ENCODE measurements at regions not wholly inside any gene's neighbourhood (a gene's known extent, or its start where the extent isn't known, plus 50 kb on each side); places are given as distances from the start of the nearest gene placed in this dataset.

GRCh38 chr4:54484383-54484782 lies 173.4 kb upstream of the KIT start:
- CTCF ChIA-PET: interaction anchor here (0.5 kb wide), 1 partner anchor 173 kb away, joined by 3 read pairs; the partner anchor contains the start of gene KIT
- intact Hi-C loops (cut with micrococcal nuclease): no loop called here
- POLR2A ChIA-PET: interaction anchor here (0.7 to 1.0 kb wide), 3 partner anchors 21 to 105 kb away, joined by 3 to 4 read pairs (median 3); no protein-coding TSS in a partner anchor
- no TSS peak for BruUV-seq (replicated peaks)
- peaks cover 7% of the 10 kb centered on the region for H3K9me3 Mint-ChIP-seq (ENCODE audit: unreplicated experiment)
- TF ChIP-seq CTCF (IDR thresholded peaks at IDR 0.05; ENCODE audit: unreplicated experiment): no peak
- H3K36me3 Mint-ChIP-seq (ENCODE audit: insufficient read depth, unreplicated experiment): no peaks in the 10 kb centered on the region
- no peaks in the 10 kb centered on the region for H3K27me3 Mint-ChIP-seq (ENCODE audit: insufficient read depth, unreplicated experiment)
- DNase-seq (ENCODE audit: unreplicated experiment): peak; percentile 80
- H3K4me1 Mint-ChIP-seq (ENCODE audit: insufficient read depth, unreplicated experiment): peaks cover 5% of the 10 kb centered on the region
- H3K27ac Mint-ChIP-seq (ENCODE audit: low read depth, unreplicated experiment): no peak overlapping the region
- H3K4me3 Mint-ChIP-seq (ENCODE audit: unreplicated experiment): no peak overlapping the region

GRCh38 chr4:54487491-54487890 lies 170.3 kb upstream of the KIT start:
- BruUV-seq (replicated peaks): no TSS peak
- no peaks in the 10 kb centered on the region for H3K9me3 Mint-ChIP-seq (ENCODE audit: unreplicated experiment)
- intact Hi-C loops (cut with micrococcal nuclease): no loop called here
- H3K27me3 Mint-ChIP-seq (ENCODE audit: insufficient read depth, unreplicated experiment): no peaks in the 10 kb centered on the region
- no peak for DNase-seq (ENCODE audit: unreplicated experiment)
- H3K27ac Mint-ChIP-seq (ENCODE audit: low read depth, unreplicated experiment): no peak overlapping the region
- ChIA-PET POLR2A (no interaction called here), CTCF (interaction anchor here (0.6 kb wide), 1 partner anchor 13 kb away, joined by 4 read pairs; no protein-coding TSS in a partner anchor)
- peaks cover 5% of the 10 kb centered on the region for H3K4me1 Mint-ChIP-seq (ENCODE audit: insufficient read depth, unreplicated experiment)
- H3K36me3 Mint-ChIP-seq (ENCODE audit: insufficient read depth, unreplicated experiment): no peaks in the 10 kb centered on the region
- TF ChIP-seq CTCF (IDR thresholded peaks at IDR 0.05; ENCODE audit: unreplicated experiment): no peak
- H3K4me3 Mint-ChIP-seq (ENCODE audit: unreplicated experiment): no peak overlapping the region

GRCh38 chr4:54493862-54494261 lies 163.9 kb upstream of the KIT start:
- Mint-ChIP-seq H3K36me3 (ENCODE audit: insufficient read depth, unreplicated experiment) (no peaks in the 10 kb centered on the region), H3K4me1 (ENCODE audit: insufficient read depth, unreplicated experiment) (peaks cover 10% of the 10 kb centered on the region), H3K27me3 (ENCODE audit: insufficient read depth, unreplicated experiment) (no peaks in the 10 kb centered on the region), H3K27ac (ENCODE audit: low read depth, unreplicated experiment) (no peak overlapping the region), H3K9me3 (ENCODE audit: unreplicated experiment) (no peaks in the 10 kb centered on the region), H3K4me3 (ENCODE audit: unreplicated experiment) (no peak overlapping the region)
- ChIA-PET POLR2A (no interaction called here), CTCF (interaction anchor here (0.7 kb wide), 1 partner anchor 211 kb away, joined by 3 read pairs; no protein-coding TSS in a partner anchor)
- intact Hi-C loops (cut with micrococcal nuclease): no loop called here
- no peak for TF ChIP-seq CTCF (IDR thresholded peaks at IDR 0.05; ENCODE audit: unreplicated experiment)
- DNase-seq (ENCODE audit: unreplicated experiment): peak; percentile 16
- no TSS peak for BruUV-seq (replicated peaks)

- H3K9me3 Mint-ChIP-seq (ENCODE audit: unreplicated experiment): no peaks in the 10 kb centered on the region
- H3K27me3 Mint-ChIP-seq (ENCODE audit: insufficient read depth, unreplicated experiment): no peaks in the 10 kb centered on the region
- BruUV-seq (replicated peaks): no TSS peak
- ChIA-PET POLR2A (no interaction called here), CTCF (no interaction called here)
- intact Hi-C loops (cut with micrococcal nuclease): no loop called here
- TF ChIP-seq CTCF (IDR thresholded peaks at IDR 0.05; ENCODE audit: unreplicated experiment): no peak
- no peak overlapping the region for H3K4me3 Mint-ChIP-seq (ENCODE audit: unreplicated experiment)
- H3K36me3 Mint-ChIP-seq (ENCODE audit: insufficient read depth, unreplicated experiment): no peaks in the 10 kb centered on the region
- H3K4me1 Mint-ChIP-seq (ENCODE audit: insufficient read depth, unreplicated experiment): peaks cover 22% of the 10 kb centered on the region
- DNase-seq (ENCODE audit: unreplicated experiment): no peak
- H3K27ac Mint-ChIP-seq (ENCODE audit: low read depth, unreplicated experiment): no peak overlapping the region
Measured at GRCh38 chr4:54495091-54495490, 162.7 kb upstream of the KIT start.
